ACC112 (cell line): ENCODE measurements at regions not wholly inside any gene's neighbourhood (a gene's known extent, or its start where the extent isn't known, plus 50 kb on each side); places are given as distances from the start of the nearest gene placed in this dataset.
A peak's percentile ranks its signal among the peaks of the same experiment; 100 is the strongest.

Experiments
- H2AFZ ChIP-seq: fragments of 200-600 bp; sonication (generic); one replicate; pipeline ENCODE4 v1.6.0; 2017; ENCODE audit warnings: antibody characterized with exemption, low read length; ENCODE audit not compliant: unreplicated experiment
- H3K27ac ChIP-seq: fragments of 200-600 bp; sonication (generic); 2 replicates; pipeline ENCODE4 v1.5.1; 2014; ENCODE audit warnings: low read depth, mild to moderate bottlenecking, antibody characterized with exemption, low read length, moderate library complexity
- H3K27me3 ChIP-seq: fragments of 200-600 bp; sonication (generic); 2 replicates; pipeline ENCODE4 v1.6.1; 2014; ENCODE audit warnings: mild to moderate bottlenecking, antibody characterized with exemption, low read length, moderate library complexity, mixed read lengths; ENCODE audit not compliant: insufficient read depth
- H3K36me3 ChIP-seq: fragments of 200-600 bp; sonication (generic); 2 replicates; pipeline ENCODE4 v1.6.1; 2016; ENCODE audit warnings: mild to moderate bottlenecking, antibody characterized with exemption, low read length, moderate library complexity, mixed read lengths; ENCODE audit not compliant: insufficient read depth
- H3K4me1 ChIP-seq: fragments of 200-600 bp; sonication (generic); one replicate; pipeline ENCODE4 v1.6.1; 2016; ENCODE audit warnings: low read length, mixed read lengths; ENCODE audit not compliant: insufficient read depth, unreplicated experiment, control insufficient read depth
- H3K4me3 ChIP-seq: fragments of 200-600 bp; sonication (generic); 2 replicates; pipeline ENCODE4 v1.5.1; 2014; ENCODE audit warnings: mild to moderate bottlenecking, low read depth, low read length
- H3K79me2 ChIP-seq: fragments of 200-600 bp; sonication (generic); one replicate; pipeline ENCODE4 v1.6.0; 2016; ENCODE audit warnings: low read length; ENCODE audit not compliant: control insufficient read depth, unreplicated experiment, insufficient read depth

DNA sequence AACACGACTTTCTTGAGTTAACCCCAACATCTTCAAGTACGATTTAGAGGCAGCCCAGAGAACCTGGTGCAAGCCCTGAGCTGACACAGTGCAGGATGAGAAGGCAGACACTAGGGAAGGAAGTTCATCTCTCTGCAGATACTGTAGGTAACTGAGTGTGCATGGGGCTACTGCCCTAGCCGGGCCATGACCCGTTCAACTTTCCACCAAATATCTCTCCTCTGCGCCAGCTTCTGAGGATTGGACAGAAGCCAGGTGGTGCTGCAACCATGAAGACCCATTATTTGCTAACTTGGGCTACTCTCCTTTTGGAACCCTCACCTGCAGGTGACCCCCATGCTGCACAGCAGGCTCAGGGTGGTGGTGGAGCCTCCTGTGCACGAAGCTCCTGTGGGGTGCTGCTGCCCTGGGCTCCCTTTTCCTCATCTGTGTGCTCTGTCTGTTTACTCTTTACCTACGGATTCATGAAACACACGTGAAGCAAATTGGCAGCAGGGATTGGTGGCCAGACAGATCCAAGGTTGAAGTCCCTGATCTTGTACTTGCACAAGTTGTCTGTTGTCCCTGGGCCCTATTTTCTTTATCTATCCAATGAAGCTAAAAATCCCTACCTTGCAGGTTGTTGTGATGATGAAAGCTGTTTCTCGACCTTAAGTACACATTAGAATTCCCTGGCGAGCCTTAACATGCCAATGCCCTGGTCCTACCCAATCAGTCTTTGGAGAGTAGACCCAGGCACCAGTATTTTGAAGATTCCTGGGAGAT, 227.8 kb downstream of the LACC1 start:
- Histone ChIP-seq H3K79me2 (no peaks in the 10 kb centered on the region), H3K27me3 (peaks cover 16% of the 10 kb centered on the region; the same call in 1 of the 2 replicates), H3K4me3 (no peak overlapping the region), H3K4me1 (no peaks in the 10 kb centered on the region), H3K27ac (no peak overlapping the region), H2AFZ (no peak overlapping the region), H3K36me3 (no peaks in the 10 kb centered on the region)

GRCh38 chr13:44108331-44108858, 228.7 kb downstream of the LACC1 start:
- H3K36me3 ChIP-seq = no peaks in the 10 kb centered on the region
- H3K4me3 ChIP-seq = no peak overlapping the region
- no peak overlapping the region for H2AFZ ChIP-seq
- H3K27ac ChIP-seq = no peak overlapping the region
- H3K27me3 ChIP-seq = peaks cover 16% of the 10 kb centered on the region; the same call in 1 of the 2 replicates
- H3K4me1 ChIP-seq = no peaks in the 10 kb centered on the region
- H3K79me2 ChIP-seq = no peaks in the 10 kb centered on the region

DNA sequence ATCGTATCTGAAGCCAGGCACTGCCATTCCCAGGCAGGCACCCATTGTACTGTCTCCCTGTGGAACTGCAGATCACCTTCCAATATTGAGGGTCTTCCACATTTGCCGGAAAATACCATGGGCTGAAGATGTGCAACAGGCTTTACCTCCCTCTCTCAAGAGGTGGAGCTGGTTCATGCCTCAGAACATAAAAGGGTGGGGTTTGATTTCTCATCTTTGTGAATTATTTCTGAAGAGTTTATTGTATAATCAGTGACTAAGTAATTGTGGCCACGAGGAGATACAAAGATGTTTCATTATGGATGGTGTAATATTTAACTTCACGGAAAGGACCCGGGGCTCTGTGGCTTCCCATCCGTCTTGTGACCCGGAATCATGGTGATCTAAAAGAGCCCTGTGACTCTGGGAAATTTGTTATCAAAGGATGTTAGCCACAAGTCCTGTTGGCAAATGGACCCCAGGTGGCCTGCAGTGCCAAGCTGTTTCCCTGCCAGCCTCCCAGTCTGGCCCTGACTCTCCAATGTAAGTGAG, 230.5 kb downstream of the LACC1 start:
- Histone ChIP-seq H3K27ac (no peak overlapping the region), H3K27me3 (peaks cover 6% of the 10 kb centered on the region; the same call in 1 of the 2 replicates), H3K36me3 (no peaks in the 10 kb centered on the region), H3K4me1 (no peaks in the 10 kb centered on the region), H3K79me2 (no peaks in the 10 kb centered on the region), H3K4me3 (no peak overlapping the region), H2AFZ (no peak overlapping the region)

- Histone ChIP-seq H3K4me3 (no peak overlapping the region), H3K36me3 (no peaks in the 10 kb centered on the region), H2AFZ (no peak overlapping the region), H3K79me2 (no peaks in the 10 kb centered on the region), H3K27ac (no peak overlapping the region), H3K27me3 (no peaks in the 10 kb centered on the region), H3K4me1 (no peaks in the 10 kb centered on the region)
These were observed 232.0 kb downstream of the LACC1 start for GRCh38 chr13:44111701-44112100.

DNA sequence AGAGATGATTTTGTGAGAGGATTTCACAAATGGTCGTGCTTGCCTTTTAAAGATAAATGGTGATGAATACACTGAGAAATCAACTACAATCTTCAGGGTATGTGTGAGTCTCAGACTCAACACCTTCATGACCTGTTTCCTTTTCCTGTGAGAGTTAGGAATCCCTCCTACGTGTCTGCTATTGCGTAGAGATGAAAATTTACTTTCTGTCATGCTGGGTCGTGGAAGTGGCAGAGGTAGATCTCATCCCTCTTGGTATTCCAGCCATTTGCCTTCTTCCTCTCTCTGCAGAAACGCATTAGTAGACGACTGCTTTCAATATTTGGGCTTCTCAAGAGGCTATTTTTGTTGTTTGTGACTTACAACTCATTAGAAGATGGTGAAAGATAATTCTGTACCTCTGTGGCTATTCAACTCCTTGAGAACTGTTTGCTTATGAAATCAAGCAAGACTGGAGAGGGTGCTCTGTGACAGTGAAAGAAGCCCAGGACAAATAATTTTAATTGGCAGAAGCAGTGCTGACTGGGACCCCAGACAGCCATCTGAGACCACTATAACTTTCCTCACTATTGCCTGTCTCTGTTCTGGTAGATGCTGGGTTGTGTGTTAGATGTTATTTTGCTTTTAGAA, 233.1 kb downstream of the LACC1 start:
- Histone ChIP-seq H3K36me3 (no peaks in the 10 kb centered on the region), H3K27me3 (no peaks in the 10 kb centered on the region), H2AFZ (no peak overlapping the region), H3K4me3 (no peak overlapping the region), H3K4me1 (no peaks in the 10 kb centered on the region), H3K79me2 (no peaks in the 10 kb centered on the region), H3K27ac (no peak overlapping the region)

- no peaks in the 10 kb centered on the region for H3K27me3 ChIP-seq
- H2AFZ ChIP-seq = no peak overlapping the region
- H3K36me3 ChIP-seq = no peaks in the 10 kb centered on the region
- no peaks in the 10 kb centered on the region for H3K79me2 ChIP-seq
- H3K27ac ChIP-seq = no peak overlapping the region
- H3K4me3 ChIP-seq = no peak overlapping the region
- H3K4me1 ChIP-seq = no peaks in the 10 kb centered on the region
These were observed 237.0 kb downstream of the LACC1 start for GRCh38 chr13:44116562-44117332.

DNA sequence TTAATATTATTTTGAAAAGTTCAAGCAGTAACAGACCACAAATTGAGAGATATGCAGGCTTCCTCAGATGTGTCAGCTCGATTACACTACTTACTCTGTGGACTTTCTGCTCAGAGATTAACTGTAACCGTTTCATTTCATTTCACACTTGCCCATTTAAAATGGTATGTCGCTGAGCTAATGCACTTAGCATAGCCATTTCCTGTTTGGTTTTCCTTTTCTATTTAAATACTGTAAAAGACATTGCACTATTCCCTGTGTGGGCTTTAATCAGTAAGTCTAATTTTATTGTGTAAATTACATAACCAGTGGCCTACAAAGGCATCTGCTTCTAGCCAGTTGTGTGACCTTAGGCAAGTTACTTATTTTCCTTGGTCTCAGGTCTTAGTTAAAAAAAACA, 237.6 kb downstream of the LACC1 start:
- H2AFZ ChIP-seq = peak overlapping the region; percentile 33
- no peaks in the 10 kb centered on the region for H3K79me2 ChIP-seq
- no peaks in the 10 kb centered on the region for H3K36me3 ChIP-seq
- H3K27me3 ChIP-seq = no peaks in the 10 kb centered on the region
- H3K27ac ChIP-seq = no peak overlapping the region
- no peaks in the 10 kb centered on the region for H3K4me1 ChIP-seq
- H3K4me3 ChIP-seq = no peak overlapping the region

GRCh38 chr13:44117816-44118215, 238.1 kb downstream of the LACC1 start:
- H3K27me3 ChIP-seq = no peaks in the 10 kb centered on the region
- H2AFZ ChIP-seq = peak overlapping the region; percentile 33
- no peaks in the 10 kb centered on the region for H3K4me1 ChIP-seq
- H3K27ac ChIP-seq = no peak overlapping the region
- no peak overlapping the region for H3K4me3 ChIP-seq
- H3K36me3 ChIP-seq = no peaks in the 10 kb centered on the region
- no peaks in the 10 kb centered on the region for H3K79me2 ChIP-seq

DNA sequence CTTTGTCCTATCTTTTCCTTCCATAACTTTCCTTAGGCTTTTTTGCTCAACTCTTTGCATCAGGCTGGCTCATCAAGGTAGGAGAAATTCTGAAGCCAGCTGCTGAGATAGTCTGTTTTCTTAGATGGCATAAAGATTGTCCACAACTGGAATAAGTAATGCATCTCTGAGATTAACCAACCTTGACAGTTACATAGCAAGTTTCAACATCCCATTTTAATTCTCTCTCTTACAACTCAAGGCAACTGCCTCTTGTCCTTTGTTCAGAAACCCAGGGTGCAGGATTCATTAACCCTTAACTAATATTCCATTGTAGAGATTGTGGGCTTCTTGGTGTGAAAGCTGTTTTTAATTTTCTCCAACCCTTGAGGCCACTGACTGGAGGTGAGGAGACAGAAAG, 239.2 kb downstream of the LACC1 start:
- Histone ChIP-seq H3K27ac (no peak overlapping the region), H3K4me3 (no peak overlapping the region), H3K36me3 (no peaks in the 10 kb centered on the region), H3K4me1 (no peaks in the 10 kb centered on the region), H3K27me3 (no peaks in the 10 kb centered on the region), H3K79me2 (no peaks in the 10 kb centered on the region), H2AFZ (no peak overlapping the region)

- Histone ChIP-seq H3K36me3 (no peaks in the 10 kb centered on the region), H3K27me3 (no peaks in the 10 kb centered on the region), H3K27ac (no peak overlapping the region), H3K4me1 (no peaks in the 10 kb centered on the region), H2AFZ (no peak overlapping the region), H3K79me2 (no peaks in the 10 kb centered on the region), H3K4me3 (no peak overlapping the region)
These were observed 240.3 kb downstream of the LACC1 start for GRCh38 chr13:44120043-44120442.
